ENCODE measurements at regions not wholly inside any gene's neighbourhood (a gene's known extent, or its start where the extent isn't known, plus 50 kb on each side); places are given as distances from the start of the nearest gene placed in this dataset.

DNA sequence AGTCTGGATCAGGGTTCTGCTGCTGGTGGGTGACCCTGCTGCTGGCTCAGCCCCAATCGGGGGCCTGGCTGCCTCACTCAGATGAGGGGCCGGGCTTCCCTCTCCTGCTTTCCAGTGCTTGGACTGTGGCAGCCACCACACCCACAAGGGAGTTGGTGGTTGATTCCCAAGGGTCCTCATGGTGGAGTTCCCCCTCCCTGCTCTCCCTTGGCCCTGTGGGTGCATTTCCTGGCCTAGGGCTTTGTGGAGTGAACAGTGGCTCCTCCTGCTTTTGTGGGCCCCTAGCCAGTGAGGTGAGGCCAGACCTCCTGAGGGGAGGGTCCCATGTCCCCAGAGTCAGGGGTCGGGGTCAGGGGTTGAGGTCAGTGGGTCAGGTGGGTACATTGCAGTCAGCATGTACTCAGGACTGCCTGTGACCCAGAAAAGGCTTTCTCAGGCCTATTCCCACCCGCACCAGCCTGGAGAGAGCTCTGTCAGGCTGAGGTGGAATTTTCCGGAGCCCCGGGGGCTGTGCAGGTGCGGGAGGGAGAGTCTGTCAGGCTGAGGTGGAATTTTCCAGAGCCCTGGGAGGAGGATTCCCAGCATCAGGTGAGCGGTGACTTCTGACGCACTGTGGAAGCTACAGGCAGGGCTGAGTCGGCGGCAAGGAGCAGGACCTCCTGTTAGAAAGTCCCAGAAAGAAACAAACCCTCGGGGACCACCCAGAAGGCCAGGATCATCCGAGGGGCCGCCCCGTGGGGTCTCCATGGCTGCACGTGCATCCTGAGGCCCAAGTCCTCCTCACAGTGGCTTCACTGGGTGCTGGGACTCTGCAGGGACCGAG is 94.4 kb upstream of the INSIG1 start:
- no peak for DNase-seq

- no peak for DNase-seq
These were observed 93.6 kb upstream of the INSIG1 start for GRCh38 chr7:155203882-155204691.

GRCh38 chr7:155204744-155205367 is 92.8 kb upstream of the INSIG1 start:
- DNase-seq: no peak

DNA sequence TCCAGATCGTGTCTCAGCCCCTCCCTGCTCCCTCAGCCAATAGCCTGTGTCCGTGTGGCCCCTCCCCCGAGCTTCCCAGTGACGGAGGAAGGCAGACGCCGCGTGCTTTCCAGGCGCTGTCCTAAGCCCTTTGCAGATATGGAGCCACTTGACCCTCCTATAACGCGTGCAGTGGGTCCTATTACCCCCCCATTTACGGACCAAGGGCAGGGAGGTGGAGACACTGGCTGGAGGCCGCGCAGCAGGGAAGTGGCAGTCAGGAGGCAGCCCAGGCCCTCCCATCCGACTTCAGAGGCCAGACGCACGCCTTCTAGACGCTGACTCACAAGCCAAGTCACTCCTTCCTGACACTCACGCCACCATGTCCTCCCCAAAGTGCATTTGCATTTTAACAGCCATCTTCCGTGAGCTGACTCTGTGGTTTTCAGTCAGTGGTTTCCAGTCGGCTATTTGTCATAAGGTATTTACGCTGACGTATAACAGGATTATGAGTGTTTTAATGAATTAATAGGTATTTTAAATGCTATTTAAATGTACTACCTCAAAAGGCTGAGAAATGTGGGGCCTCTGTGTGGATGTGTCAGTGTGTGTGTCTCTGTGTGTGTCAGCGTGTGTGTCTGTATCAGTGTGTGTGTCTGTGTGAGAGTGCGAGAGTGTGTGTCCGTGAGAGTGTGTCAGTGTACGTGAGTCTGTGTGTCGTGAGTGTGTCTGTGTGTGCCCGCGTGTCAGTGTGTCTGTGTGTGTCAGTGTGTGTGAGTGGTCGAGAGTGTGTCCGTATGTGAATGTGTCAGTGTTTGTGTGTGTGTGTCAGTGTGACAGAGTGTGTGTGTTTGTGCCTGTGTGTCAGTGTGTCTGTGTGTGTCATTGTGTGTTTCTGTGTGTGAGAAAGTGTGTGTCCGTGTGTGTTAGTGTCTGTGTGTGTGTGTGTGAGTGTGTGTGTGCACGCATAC is 92.0 kb upstream of the INSIG1 start:
- DNase-seq: peak; percentile 99

DNA sequence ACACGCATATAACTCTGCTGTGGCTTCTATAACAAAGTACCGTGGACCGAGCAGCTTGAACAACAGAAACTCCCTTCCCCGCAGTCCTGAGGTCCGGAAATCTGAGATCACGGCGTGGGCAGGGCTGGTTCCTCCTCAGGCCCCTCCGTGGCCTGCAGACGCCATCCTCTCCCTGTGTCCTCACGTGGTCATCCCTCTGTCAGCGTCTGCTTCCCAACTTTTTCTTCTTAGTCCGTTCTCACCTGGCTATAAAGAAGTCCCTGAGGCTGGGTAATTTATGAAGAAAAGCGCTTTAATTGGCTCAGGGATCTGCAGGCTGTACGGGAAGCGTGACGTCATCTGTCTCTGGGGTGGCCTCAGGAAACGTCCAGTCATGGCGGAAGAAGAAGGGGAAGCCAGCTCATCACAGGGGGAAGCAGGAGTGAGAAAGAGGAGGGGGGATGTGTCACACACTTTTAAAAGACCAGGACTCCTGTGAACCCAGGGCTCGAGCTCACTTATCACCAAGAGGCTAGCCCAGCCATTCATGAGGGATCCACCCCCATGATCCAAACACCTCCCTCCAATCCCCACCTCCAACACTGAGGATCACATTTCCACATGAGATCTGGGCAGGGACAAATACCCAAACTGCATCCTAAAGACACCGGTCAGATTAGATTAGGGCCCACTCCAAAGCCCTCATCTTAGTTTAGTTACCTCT is 91.2 kb upstream of the INSIG1 start:
- DNase-seq: peak; percentile 94

DNA sequence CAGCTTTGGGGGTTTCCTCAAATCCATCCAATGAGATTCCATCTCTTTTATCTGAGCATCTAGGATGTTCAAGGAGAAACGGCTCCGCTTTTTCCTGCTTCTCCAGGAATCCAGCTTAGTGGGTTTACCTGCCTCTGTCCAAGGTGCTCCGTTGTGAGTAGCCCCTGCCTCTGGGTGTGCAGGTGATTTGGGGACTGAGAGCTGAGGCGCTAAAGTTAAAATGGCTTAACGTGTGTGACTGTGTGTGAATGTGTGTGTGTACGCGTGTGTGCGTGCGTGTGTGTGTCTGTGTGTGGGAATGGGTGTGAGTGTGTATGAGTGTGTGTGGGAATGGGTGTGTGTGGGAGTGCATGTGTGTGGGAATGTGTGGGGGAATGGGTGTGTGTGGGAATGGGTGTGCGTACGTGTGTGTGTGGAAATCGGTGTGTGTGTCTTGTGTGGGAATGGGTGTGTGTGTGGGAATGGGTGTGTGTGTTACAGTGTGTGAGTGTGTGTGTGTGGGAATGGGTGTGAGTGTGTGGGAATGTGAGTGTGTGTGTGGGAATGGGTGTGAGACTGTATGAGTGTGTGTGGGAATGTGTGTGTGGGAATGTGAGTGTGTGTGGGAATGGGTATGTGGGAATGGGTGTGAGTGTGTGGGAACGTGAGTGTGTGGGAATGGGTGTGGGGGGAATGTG is 90.2 kb upstream of the INSIG1 start:
- no peak for DNase-seq

DNA sequence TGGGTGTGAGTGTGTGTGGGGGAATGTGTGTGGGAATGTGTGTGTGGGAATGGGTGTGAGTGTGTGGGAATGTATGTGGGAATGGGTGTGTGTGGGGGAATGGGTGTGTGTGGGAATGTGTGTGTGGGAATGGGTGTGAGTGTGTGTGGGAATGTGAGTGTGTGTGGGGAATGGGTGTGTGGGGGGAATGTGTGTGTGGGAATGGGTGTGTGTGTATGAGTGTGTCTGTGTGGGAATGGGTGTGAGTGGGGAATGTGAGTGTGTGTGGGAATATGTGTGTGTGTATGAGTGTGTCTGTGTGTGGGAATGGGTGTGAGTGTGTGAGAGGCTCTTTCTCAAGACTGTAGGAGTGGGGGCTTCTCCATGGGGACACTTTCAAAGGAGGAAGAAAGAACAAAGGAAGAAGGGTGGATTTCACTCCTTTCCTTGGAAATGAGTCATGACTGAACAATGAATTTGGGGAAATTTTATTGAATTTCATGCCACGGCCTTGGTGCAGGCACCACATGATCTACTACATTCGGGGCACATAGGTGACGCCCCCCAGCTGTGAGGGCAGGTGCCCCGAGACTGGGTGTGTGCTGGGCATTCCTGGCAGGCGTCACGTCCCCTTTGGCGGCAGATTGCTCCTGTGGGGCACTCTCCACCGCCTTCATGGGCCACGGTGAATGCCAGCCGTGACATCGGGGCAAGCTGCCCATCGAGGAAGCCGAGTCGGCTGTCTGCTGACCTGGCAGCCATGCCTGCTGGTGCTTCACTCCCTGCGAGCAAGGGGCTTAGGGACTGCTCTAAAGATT is 88.8 kb upstream of the INSIG1 start:
- DNase-seq: no peak

DNA sequence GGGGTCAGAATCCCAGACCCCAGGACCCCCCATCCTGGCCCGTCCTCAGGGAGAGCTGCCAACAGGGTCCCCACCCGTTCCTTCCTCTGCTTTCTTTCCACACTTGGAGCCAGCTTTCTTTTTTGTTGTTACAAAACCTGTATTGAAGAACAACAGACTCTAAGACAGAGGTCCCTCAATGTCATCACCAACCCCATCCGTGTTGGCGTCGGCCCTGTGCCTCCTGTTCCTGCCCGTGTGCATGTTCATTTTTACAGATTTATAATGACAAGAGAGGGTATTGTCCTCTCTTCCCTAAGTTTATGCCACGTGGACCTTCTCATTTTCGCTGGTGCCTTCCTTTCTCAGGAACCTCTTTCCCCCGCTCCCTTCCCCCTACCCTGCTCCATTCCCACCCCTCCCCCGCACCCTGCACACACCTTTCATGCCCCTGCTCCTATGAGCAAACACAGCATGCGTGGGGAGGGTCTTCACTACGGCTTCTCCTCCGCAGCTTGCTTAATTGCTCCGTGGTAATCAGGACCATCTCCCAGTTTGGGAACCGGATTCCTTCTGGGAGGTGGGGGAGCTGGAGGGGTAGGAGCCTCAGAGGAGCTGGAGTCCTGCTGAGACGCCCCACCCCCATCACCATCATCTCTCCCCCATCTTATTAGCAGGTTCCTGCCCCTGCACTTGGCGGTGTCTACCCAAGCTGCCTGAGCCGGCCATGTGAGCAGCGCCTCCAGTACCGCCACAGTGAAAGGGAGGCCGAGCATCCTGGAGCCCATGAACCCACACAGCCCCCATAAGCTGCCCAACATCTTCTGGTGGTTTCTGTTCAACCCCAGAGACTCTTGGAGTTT is 88.0 kb upstream of the INSIG1 start:
- DNase-seq: no peak

- no peak for DNase-seq
These were observed 87.3 kb upstream of the INSIG1 start for GRCh38 chr7:155210356-155210755.

- DNase-seq: no peak
These were observed 86.5 kb upstream of the INSIG1 start for GRCh38 chr7:155211173-155211572.

GRCh38 chr7:155211761-155212160 is 85.9 kb upstream of the INSIG1 start:
- DNase-seq: peak; percentile 5

GRCh38 chr7:155212301-155213015 is 85.2 kb upstream of the INSIG1 start:
- DNase-seq: no peak

GRCh38 chr7:155213385-155213784 is 84.3 kb upstream of the INSIG1 start:
- no peak for DNase-seq

GRCh38 chr7:155213955-155214740 is 83.5 kb upstream of the INSIG1 start:
- no peak for DNase-seq

- no peak for DNase-seq
These were observed 81.9 kb upstream of the INSIG1 start for GRCh38 chr7:155215576-155216325.

- DNase-seq: no peak
These were observed 81.0 kb upstream of the INSIG1 start for GRCh38 chr7:155216475-155217272.

Data from MV-4-11 (cell line).